ENCODE measurements at regions not wholly inside any gene's neighbourhood (a gene's known extent, or its start where the extent isn't known, plus 50 kb on each side); places are given as distances from the start of the nearest gene placed in this dataset.

- TF ChIP-seq, protein P1, sequence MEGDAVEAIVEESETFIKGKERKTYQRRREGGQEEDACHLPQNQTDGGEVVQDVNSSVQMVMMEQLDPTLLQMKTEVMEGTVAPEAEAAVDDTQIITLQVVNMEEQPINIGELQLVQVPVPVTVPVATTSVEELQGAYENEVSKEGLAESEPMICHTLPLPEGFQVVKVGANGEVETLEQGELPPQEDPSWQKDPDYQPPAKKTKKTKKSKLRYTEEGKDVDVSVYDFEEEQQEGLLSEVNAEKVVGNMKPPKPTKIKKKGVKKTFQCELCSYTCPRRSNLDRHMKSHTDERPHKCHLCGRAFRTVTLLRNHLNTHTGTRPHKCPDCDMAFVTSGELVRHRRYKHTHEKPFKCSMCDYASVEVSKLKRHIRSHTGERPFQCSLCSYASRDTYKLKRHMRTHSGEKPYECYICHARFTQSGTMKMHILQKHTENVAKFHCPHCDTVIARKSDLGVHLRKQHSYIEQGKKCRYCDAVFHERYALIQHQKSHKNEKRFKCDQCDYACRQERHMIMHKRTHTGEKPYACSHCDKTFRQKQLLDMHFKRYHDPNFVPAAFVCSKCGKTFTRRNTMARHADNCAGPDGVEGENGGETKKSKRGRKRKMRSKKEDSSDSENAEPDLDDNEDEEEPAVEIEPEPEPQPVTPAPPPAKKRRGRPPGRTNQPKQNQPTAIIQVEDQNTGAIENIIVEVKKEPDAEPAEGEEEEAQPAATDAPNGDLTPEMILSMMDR (conservative IDR thresholded peaks at IDR 0.05; ENCODE audit: low read depth, low read length), result no peak
- TF ChIP-seq EZH2 (IDR thresholded peaks at IDR 0.05; ENCODE audit: borderline replicate concordance, low read depth, low read length, poor library complexity, severe bottlenecking), result no peak
Measured at GRCh38 chrX:131791608-131792355, 231.3 kb upstream of the STK26 start.
